IMR-90 (cell line): ENCODE measurements at regions not wholly inside any gene's neighbourhood (a gene's known extent, or its start where the extent isn't known, plus 50 kb on each side); places are given as distances from the start of the nearest gene placed in this dataset.

ENCODE experiments used
- ATAC-seq: fragments of 200-7000 bp; cut with Tn5 transposase; 2 replicates; pipeline ENCODE4 v1.9.1; 2020; ENCODE audit warnings: low read depth, mild to moderate bottlenecking, moderate library complexity
- BruUV-seq: library from RNA; stranded (reverse); fragments of 400-500 nt; replicated peaks from 2 replicates; lab custom pipeline; 2021; lab: Mats Ljungman, UMichigan
- CTCF ChIA-PET: fragments of 300-600 bp; formaldehyde crosslinking; extraction: SDS; loops from one replicate; lab custom pipeline; 2021; ENCODE audit warnings: antibody characterized with exemption; lab: Yijun Ruan, JAX
- POLR2A ChIA-PET: fragments of 300-600 bp; sonication (Branson Sonifier 250); formaldehyde crosslinking; loops from one replicate; lab custom pipeline; 2022; ENCODE audit warnings: antibody characterized with exemption; ENCODE audit not compliant: unreplicated experiment; lab: Charles Lee
- DNase-seq: peaks from one replicate; pipeline ENCODE4 v3.0.0; 2013
- H2AFZ ChIP-seq: replicated peaks from 2 replicates; pipeline ENCODE3; 2013; ENCODE audit warnings: low read length, mild to moderate bottlenecking; ENCODE audit not compliant: poor library complexity
- H2AK5ac ChIP-seq: 2 replicates; pipeline ENCODE4 v1.6.1; 2013; ENCODE audit warnings: low read depth, low read length, inconsistent platforms
- H2AK9ac ChIP-seq: replicated peaks from 2 replicates; pipeline ENCODE3; 2013; ENCODE audit warnings: mild to moderate bottlenecking, low read depth, low read length, moderate library complexity; ENCODE audit not compliant: poor library complexity
- H2BK120ac ChIP-seq: 2 replicates; pipeline ENCODE4 v1.6.1; 2013; ENCODE audit warnings: low read depth, low read length, inconsistent platforms
- H2BK15ac ChIP-seq: 3 replicates; pipeline ENCODE4 v1.6.1; 2013; ENCODE audit warnings: low read depth, low read length, inconsistent platforms
- H2BK20ac ChIP-seq: 2 replicates; pipeline ENCODE4 v1.6.1; 2013; ENCODE audit warnings: low read depth, mild to moderate bottlenecking, inconsistent platforms, low read length, moderate library complexity
- H2BK5ac ChIP-seq: 2 replicates; pipeline ENCODE4 v1.6.1; 2013; ENCODE audit warnings: mild to moderate bottlenecking, low read depth, low read length, inconsistent platforms; ENCODE audit not compliant: poor library complexity, severe bottlenecking
- H3K14ac ChIP-seq: replicated peaks from 2 replicates; pipeline ENCODE4 v1.6.1; 2013; ENCODE audit warnings: low read depth, low read length, inconsistent platforms
- H3K18ac ChIP-seq: 2 replicates; pipeline ENCODE4 v1.6.1; 2013; ENCODE audit warnings: low read depth, low read length, control low read depth
- H3K23ac ChIP-seq: 2 replicates; pipeline ENCODE4 v1.6.1; 2013; ENCODE audit warnings: low read depth, low read length, inconsistent platforms
- H3K27ac ChIP-seq: 2 replicates; pipeline ENCODE4 v1.5.1; 2013; ENCODE audit warnings: mild to moderate bottlenecking, control low read depth, low read length; ENCODE audit not compliant: insufficient read depth
- H3K27me3 ChIP-seq: 2 replicates; pipeline ENCODE4 v1.6.1; 2013; ENCODE audit warnings: low read length; ENCODE audit not compliant: control insufficient read depth, insufficient read depth
- H3K36me3 ChIP-seq: 2 replicates; pipeline ENCODE4 v1.6.1; 2013; ENCODE audit warnings: low read length, mixed read lengths; ENCODE audit not compliant: control insufficient read depth, insufficient read depth
- H3K4ac ChIP-seq: 2 replicates; pipeline ENCODE4 v1.6.1; 2013; ENCODE audit warnings: low read depth, low read length, inconsistent platforms
- H3K4me1 ChIP-seq: 2 replicates; pipeline ENCODE4 v1.6.1; 2013; ENCODE audit warnings: low read length, mixed read lengths; ENCODE audit not compliant: control insufficient read depth, insufficient read depth
- H3K4me2 ChIP-seq: 2 replicates; pipeline ENCODE4 v1.6.1; 2013; ENCODE audit warnings: low read depth, mild to moderate bottlenecking, control low read depth, low read length, moderate library complexity
- H3K4me3 ChIP-seq: 2 replicates; pipeline ENCODE4 v1.5.1; 2013; ENCODE audit warnings: low read depth, mild to moderate bottlenecking, control low read depth, low read length, moderate library complexity; ENCODE audit not compliant: insufficient read depth
- H3K56ac ChIP-seq: 2 replicates; pipeline ENCODE4 v1.6.1; 2013; ENCODE audit warnings: low read length, inconsistent platforms; ENCODE audit not compliant: insufficient read depth; ENCODE audit errors: extremely low read depth
- H3K79me1 ChIP-seq, 2 experiments: 2 replicates each; pipeline ENCODE4 v1.6.1; 2013; ENCODE audit warnings: low read length in 2 of 2, inconsistent platforms in 1 of 2, low read depth in 1 of 2
- H3K9ac ChIP-seq: 2 replicates; pipeline ENCODE4 v1.6.1; 2013; ENCODE audit warnings: low read depth, low read length, control low read depth
- H3K9me1 ChIP-seq: 2 replicates; pipeline ENCODE4 v1.6.1; 2013; ENCODE audit warnings: low read length, inconsistent platforms; ENCODE audit not compliant: insufficient read depth
- H3K9me3 ChIP-seq: 2 replicates; pipeline ENCODE4 v1.6.1; 2013; ENCODE audit warnings: low read length; ENCODE audit not compliant: control insufficient read depth, insufficient read depth
- H4K20me1 ChIP-seq: 2 replicates; pipeline ENCODE4 v1.6.1; 2013; ENCODE audit warnings: low read length, inconsistent platforms; ENCODE audit not compliant: insufficient read depth
- H4K5ac ChIP-seq: 2 replicates; pipeline ENCODE4 v1.6.1; 2013; ENCODE audit warnings: mild to moderate bottlenecking, low read depth, low read length, control low read depth
- H4K8ac ChIP-seq, 2 experiments: 2 replicates each; pipeline ENCODE4 v1.6.1; 2013; ENCODE audit warnings: low read depth in 2 of 2, low read length in 2 of 2, control low read depth in 1 of 2, inconsistent platforms in 1 of 2
- H4K91ac ChIP-seq: 2 replicates; pipeline ENCODE4 v1.6.1; 2013; ENCODE audit warnings: low read depth, low read length, inconsistent platforms; ENCODE audit not compliant: insufficient read depth
- BHLHE40 ChIP-seq: fragments of 150-350 bp; IDR thresholded peaks from 2 replicates; pipeline ENCODE4 v1.6.1; 2016; ENCODE audit warnings: mild to moderate bottlenecking, low read depth, low read length
- CEBPB ChIP-seq: IDR thresholded peaks from 2 replicates; pipeline ENCODE4 v1.6.1; 2012; ENCODE audit warnings: low read depth, low read length, improper control_type of control experiment
- CHD1 ChIP-seq: IDR thresholded peaks from 2 replicates; pipeline ENCODE4 v1.6.1; 2012; ENCODE audit warnings: low read depth, low read length, improper control_type of control experiment
- ELK1 ChIP-seq: fragments of 150-350 bp; IDR thresholded peaks from 2 replicates; pipeline ENCODE4 v1.6.1; 2016; ENCODE audit warnings: low read depth, mild to moderate bottlenecking, low read length, moderate library complexity, borderline replicate concordance
- FOS ChIP-seq: fragments of 150-350 bp; IDR thresholded peaks from 2 replicates; pipeline ENCODE4 v1.6.1; 2016; ENCODE audit warnings: low read depth, low read length
- MAFK ChIP-seq: IDR thresholded peaks from 2 replicates; pipeline ENCODE4 v1.6.1; 2012; ENCODE audit warnings: low read depth, low read length, improper control_type of control experiment
- MAZ ChIP-seq: IDR thresholded peaks from 2 replicates; pipeline ENCODE4 v1.6.1; 2012; ENCODE audit warnings: low read depth, mild to moderate bottlenecking, low read length, improper control_type of control experiment, moderate library complexity, borderline replicate concordance
- MXI1 ChIP-seq: IDR thresholded peaks from 2 replicates; pipeline ENCODE4 v1.6.1; 2012; ENCODE audit warnings: low read depth, mild to moderate bottlenecking, low read length, moderate library complexity, borderline replicate concordance
- NFE2L2 ChIP-seq: fragments of 150-350 bp; IDR thresholded peaks from 2 replicates; pipeline ENCODE4 v1.6.1; 2016; ENCODE audit warnings: low read depth, mild to moderate bottlenecking, low read length
- POLR2A ChIP-seq: IDR thresholded peaks from 2 replicates; pipeline ENCODE4 v1.6.1; 2012; ENCODE audit warnings: mild to moderate bottlenecking, low read depth, low read length
- RAD21 ChIP-seq: IDR thresholded peaks from 2 replicates; pipeline ENCODE4 v1.6.1; 2012; ENCODE audit warnings: low read length, improper control_type of control experiment
- RCOR1 ChIP-seq: IDR thresholded peaks from 2 replicates; pipeline ENCODE4 v1.6.1; 2012; ENCODE audit warnings: mild to moderate bottlenecking, low read length, improper control_type of control experiment; ENCODE audit not compliant: insufficient replicate concordance
- SMC3 ChIP-seq: fragments of 150-350 bp; IDR thresholded peaks from 2 replicates; pipeline ENCODE4 v1.6.1; 2016; ENCODE audit warnings: low read depth, mild to moderate bottlenecking, antibody characterized with exemption, low read length, moderate library complexity
- USF2 ChIP-seq: fragments of 150-350 bp; IDR thresholded peaks from 2 replicates; pipeline ENCODE4 v1.6.1; 2017; ENCODE audit warnings: mild to moderate bottlenecking, antibody characterized with exemption, low read length, low read depth
- WGBS, 2 experiments: methylation state at CpG; one replicate each; pipeline versions ENCODE4 v1.1.5 to v1.1.7; 2013; ENCODE audit warnings: missing lambda C conversion rate in 2 of 2; ENCODE audit not compliant: insufficient read length in 1 of 2; ENCODE audit errors: extremely low coverage in 2 of 2; 5-methylcytosine and 5-hydroxymethylcytosine counted together
- dilution Hi-C: fragments of 300-500 bp; cut with HindIII; formaldehyde crosslinking; loops from one replicate; pipeline ENCODE4 v1.14.3; 2018; ENCODE audit warnings: low sequenced_read_pairs; ENCODE audit not compliant: unreplicated experiment
- in situ Hi-C: fragments of 300-500 bp; cut with MboI; formaldehyde crosslinking; loops from 3 replicates; pipeline ENCODE4 v1.14.3; 2019; ENCODE audit warnings: low sequenced_read_pairs, inconsistent platforms, mixed read lengths
- intact Hi-C: fragments of 100-400 bp; cut with micrococcal nuclease; formaldehyde crosslinking; loops from 2 replicates; pipeline ENCODE4 v1.10.0; 2022

GRCh38 chr3:178289544-178290160, 246.6 kb upstream of the KCNMB2 start:
- ATAC-seq = no peak
- WGBS, 2 experiments = no CpG with 5 or more reads among the region's 6 CpGs
- intact Hi-C loops = no loop called here

More at GRCh38 chr3:178289544-178290160, 246.6 kb upstream of the KCNMB2 start:
- H4K20me1 ChIP-seq = no peaks in the 10 kb centered on the region
- no peak overlapping the region for H2BK15ac ChIP-seq
- H3K27ac ChIP-seq = no peak overlapping the region
- no peaks in the 10 kb centered on the region for H3K27me3 ChIP-seq
- TF ChIP-seq SMC3 (no peak), RCOR1 (no peak), USF2 (no peak), NFE2L2 (no peak), CHD1 (no peak), ELK1 (no peak), BHLHE40 (no peak), MAFK (no peak), CEBPB (no peak), MAZ (no peak), FOS (no peak), MXI1 (no peak), RAD21 (no peak), POLR2A (no peak)
- no peaks in the 10 kb centered on the region for H3K79me1 ChIP-seq
- H4K8ac ChIP-seq = no peak overlapping the region; a peak in 1 of 4 replicates
- H3K14ac ChIP-seq = no peak overlapping the region
- H3K18ac ChIP-seq = no peak overlapping the region
- H4K5ac ChIP-seq = no peak overlapping the region
- H3K9ac ChIP-seq = no peak overlapping the region
- no peaks in the 10 kb centered on the region for H3K9me1 ChIP-seq
- POLR2A ChIA-PET = no interaction called here
- H2BK5ac ChIP-seq = no peak overlapping the region
- H2BK20ac ChIP-seq = no peak overlapping the region
- H3K4me3 ChIP-seq = no peak overlapping the region
- no peak overlapping the region for H2AK5ac ChIP-seq
- no TSS peak for BruUV-seq
- no peak overlapping the region for H3K56ac ChIP-seq
- no peaks in the 10 kb centered on the region for H3K36me3 ChIP-seq
- dilution Hi-C loops (no loop called here), in situ Hi-C loops (no loop called here)
- CTCF ChIA-PET = no interaction called here
- H2AK9ac ChIP-seq = no peak overlapping the region
- H3K4me2 ChIP-seq = peak overlapping the region; percentile 4; the same call in 1 of the 2 replicates
- H2BK120ac ChIP-seq = no peak overlapping the region
- no peak overlapping the region for H2AFZ ChIP-seq
- 0 out of 2 replicates have a peak, but pooled peaks cover 2% of the 10 kb centered on the region for H3K9me3 ChIP-seq
- no peak overlapping the region for H4K91ac ChIP-seq
- peak; percentile 32 for DNase-seq
- H3K4me1 ChIP-seq = no peaks in the 10 kb centered on the region
- no peak overlapping the region for H3K4ac ChIP-seq
- H3K23ac ChIP-seq = no peak overlapping the region
